Stimulated activated naive CD8-positive, alpha-beta T cell treated with anti-CD3 and anti-CD28 coated beads, Interleukin-15, Interleukin-2, amounts not matched to agents 100 ng/mL and 50 ng/mL, for 24 hours (primary cell): ENCODE measurements at regions not wholly inside any gene's neighbourhood (a gene's known extent, or its start where the extent isn't known, plus 50 kb on each side); places are given as distances from the start of the nearest gene placed in this dataset.
"Not testable (repeated sequence)": the region's sequence is repeated elsewhere in the genome, so short reads cannot be mapped to it uniquely, and the experiment has no call there.

Source experiments
- H3K27ac Mint-ChIP-seq: one replicate; pipeline ENCODE4 v1.8.0; 2021; ENCODE audit warnings: mild to moderate bottlenecking, mixed read lengths
- H3K27me3 Mint-ChIP-seq: one replicate; pipeline ENCODE4 v1.8.0; 2021; ENCODE audit warnings: mixed read lengths
- H3K36me3 Mint-ChIP-seq: one replicate; pipeline ENCODE4 v1.8.0; 2021; ENCODE audit warnings: low read depth, mixed read lengths
- H3K4me1 Mint-ChIP-seq: one replicate; pipeline ENCODE4 v1.8.0; 2021; ENCODE audit warnings: low read depth, mixed read lengths
- H3K4me3 Mint-ChIP-seq: one replicate; pipeline ENCODE4 v1.8.0; 2021; ENCODE audit warnings: mild to moderate bottlenecking, mixed read lengths
- H3K9me3 Mint-ChIP-seq: one replicate; pipeline ENCODE4 v1.8.0; 2021; ENCODE audit warnings: mixed read lengths

DNA sequence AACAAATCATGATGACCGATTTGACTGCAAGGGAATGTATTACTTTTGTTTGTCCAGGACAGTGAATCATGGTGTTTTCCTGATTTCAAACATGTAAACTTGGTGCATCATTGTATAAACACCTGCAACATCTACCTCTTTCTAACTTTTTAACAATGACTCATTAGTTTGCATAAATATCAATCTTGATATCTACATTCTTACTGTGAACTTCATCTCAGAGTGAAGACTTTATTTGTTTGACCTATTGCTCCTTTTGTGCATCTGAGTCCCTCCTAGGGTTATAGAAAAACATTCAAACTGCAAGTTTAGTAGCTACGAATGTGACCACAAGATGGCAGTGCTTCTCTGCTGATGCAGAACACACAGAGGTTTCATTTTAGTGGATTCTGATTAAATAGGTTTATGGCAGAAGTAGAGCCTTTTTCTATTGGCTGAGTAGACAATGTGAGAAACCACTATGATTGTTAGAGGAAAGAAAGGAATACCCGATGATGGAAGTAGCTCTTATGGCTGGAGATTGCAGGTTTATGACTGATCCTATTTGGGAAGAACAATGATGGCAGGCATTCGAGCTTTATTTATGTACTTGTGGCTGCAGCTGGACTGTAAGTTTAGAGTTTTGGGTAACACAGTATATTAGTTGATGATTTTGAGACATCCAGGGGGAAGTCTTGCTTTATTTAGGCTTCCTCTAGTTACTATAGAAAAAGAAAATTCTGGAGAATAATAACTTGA lies 244.2 kb upstream of the OR4E1 start:
- H3K36me3 Mint-ChIP-seq, result peaks cover 4% of the 10 kb centered on the region
- peak overlapping the region; percentile 74 for H3K27ac Mint-ChIP-seq
- peaks cover 82% of the 10 kb centered on the region for H3K4me1 Mint-ChIP-seq
- H3K4me3 Mint-ChIP-seq, result peak overlapping the region; percentile 79
- H3K9me3 Mint-ChIP-seq, result no peaks in the 10 kb centered on the region
- no peaks in the 10 kb centered on the region for H3K27me3 Mint-ChIP-seq

- H3K9me3 Mint-ChIP-seq, result no peaks in the 10 kb centered on the region
- H3K27me3 Mint-ChIP-seq, result no peaks in the 10 kb centered on the region
- no peaks in the 10 kb centered on the region for H3K36me3 Mint-ChIP-seq
- H3K4me3 Mint-ChIP-seq, result peak overlapping the region; percentile 48
- H3K27ac Mint-ChIP-seq, result peak overlapping the region; percentile 81
- peaks cover 75% of the 10 kb centered on the region for H3K4me1 Mint-ChIP-seq
Observed at GRCh38 chr14:21915826-21916225, 242.2 kb upstream of the OR4E1 start.

DNA sequence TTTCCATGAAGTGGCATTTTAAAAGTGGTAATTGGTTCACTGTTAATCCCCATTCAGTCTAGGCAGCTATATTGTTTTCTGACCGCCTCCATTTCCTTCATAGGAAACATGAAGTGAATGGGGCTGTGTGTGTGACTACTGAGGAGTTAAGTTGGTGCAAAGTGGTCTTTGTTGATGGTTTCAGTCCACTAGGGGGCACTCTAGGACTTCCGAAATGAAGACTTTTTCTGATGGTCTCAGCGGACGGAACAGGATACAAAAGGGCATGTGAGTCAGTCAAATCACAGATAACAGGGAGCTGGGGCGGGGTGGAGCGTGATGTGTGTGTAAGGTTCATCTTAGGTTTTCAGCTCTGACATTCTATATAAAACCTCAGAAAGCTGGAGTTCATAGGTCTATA lies 240.1 kb upstream of the OR4E1 start:
- Mint-ChIP-seq H3K36me3 (no peaks in the 10 kb centered on the region), H3K9me3 (no peaks in the 10 kb centered on the region), H3K27me3 (no peaks in the 10 kb centered on the region), H3K27ac (peak overlapping the region; percentile 81), H3K4me1 (peaks cover 60% of the 10 kb centered on the region), H3K4me3 (peak overlapping the region; percentile 73)

- peak overlapping the region; percentile 37 for H3K4me3 Mint-ChIP-seq
- H3K27me3 Mint-ChIP-seq, result no peaks in the 10 kb centered on the region
- H3K9me3 Mint-ChIP-seq, result no peaks in the 10 kb centered on the region
- peaks cover 47% of the 10 kb centered on the region for H3K4me1 Mint-ChIP-seq
- peak overlapping the region; percentile 67 for H3K27ac Mint-ChIP-seq
- no peaks in the 10 kb centered on the region for H3K36me3 Mint-ChIP-seq
Observed at GRCh38 chr14:21912367-21912766, 238.7 kb upstream of the OR4E1 start.

GRCh38 chr14:21911877-21912276 lies 238.3 kb upstream of the OR4E1 start:
- Mint-ChIP-seq H3K36me3 (no peaks in the 10 kb centered on the region), H3K4me3 (no peak overlapping the region), H3K27ac (peak overlapping the region; percentile 15), H3K9me3 (no peaks in the 10 kb centered on the region), H3K4me1 (peaks cover 42% of the 10 kb centered on the region), H3K27me3 (no peaks in the 10 kb centered on the region)

GRCh38 chr14:21910260-21910659 lies 236.6 kb upstream of the OR4E1 start:
- Mint-ChIP-seq H3K27me3 (no peaks in the 10 kb centered on the region), H3K27ac (no peak overlapping the region), H3K36me3 (no peaks in the 10 kb centered on the region), H3K4me1 (peaks cover 27% of the 10 kb centered on the region), H3K4me3 (no peak overlapping the region), H3K9me3 (no peaks in the 10 kb centered on the region)

DNA sequence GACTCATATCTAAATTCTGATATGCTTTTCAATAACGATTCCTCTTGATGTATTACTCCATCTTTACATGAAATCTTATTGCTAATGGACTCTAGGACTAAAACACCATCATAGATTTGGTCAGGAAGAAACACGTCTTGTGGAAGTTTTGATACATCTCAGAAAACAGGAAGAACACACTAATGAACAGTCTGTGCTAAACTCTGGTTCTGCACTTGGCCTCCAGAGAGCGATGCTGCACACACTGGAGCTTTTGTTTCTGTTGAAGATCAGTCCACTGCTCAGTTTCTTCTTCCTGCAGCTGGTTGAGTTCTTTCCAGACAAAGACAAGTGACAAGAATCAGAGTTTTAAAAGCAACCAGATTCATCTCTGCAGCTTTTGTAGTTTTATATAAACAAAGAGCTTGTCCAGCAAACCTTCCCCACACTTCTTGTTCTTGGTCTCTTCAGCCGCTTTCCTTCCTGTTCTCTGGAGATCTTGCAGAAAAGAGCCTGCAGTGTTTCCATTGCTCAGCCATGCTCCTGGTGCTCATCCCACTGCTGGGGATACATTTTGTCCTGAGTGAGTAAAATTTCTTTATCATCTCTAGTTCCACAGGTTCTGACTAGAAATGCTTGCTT lies 229.1 kb upstream of the OR4E1 start:
- Mint-ChIP-seq H3K4me1 (peaks cover 13% of the 10 kb centered on the region), H3K9me3 (no peaks in the 10 kb centered on the region), H3K27me3 (no peaks in the 10 kb centered on the region), H3K4me3 (peak overlapping the region; percentile 69), H3K36me3 (no peaks in the 10 kb centered on the region), H3K27ac (peak overlapping the region; percentile 52)

DNA sequence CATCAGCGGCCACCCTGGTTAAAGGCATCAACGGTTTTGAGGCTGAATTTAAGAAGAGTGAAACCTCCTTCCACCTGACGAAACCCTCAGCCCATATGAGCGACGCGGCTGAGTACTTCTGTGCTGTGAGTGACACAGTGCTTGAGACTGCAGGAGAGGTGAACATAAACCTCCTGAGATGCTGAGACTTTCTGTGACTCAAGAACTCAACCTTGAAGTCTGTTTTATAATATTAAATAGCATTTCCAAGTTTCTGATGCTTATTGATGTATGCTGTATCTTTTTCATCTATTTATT lies 221.2 kb upstream of the OR4E1 start:
- not testable (repeated sequence) for H3K9me3 Mint-ChIP-seq, H3K27me3 Mint-ChIP-seq, H3K36me3 Mint-ChIP-seq, H3K27ac Mint-ChIP-seq
- H3K4me1 Mint-ChIP-seq, result peaks cover 16% of the 10 kb centered on the region
- H3K4me3 Mint-ChIP-seq, result peak overlapping the region; percentile 80

DNA sequence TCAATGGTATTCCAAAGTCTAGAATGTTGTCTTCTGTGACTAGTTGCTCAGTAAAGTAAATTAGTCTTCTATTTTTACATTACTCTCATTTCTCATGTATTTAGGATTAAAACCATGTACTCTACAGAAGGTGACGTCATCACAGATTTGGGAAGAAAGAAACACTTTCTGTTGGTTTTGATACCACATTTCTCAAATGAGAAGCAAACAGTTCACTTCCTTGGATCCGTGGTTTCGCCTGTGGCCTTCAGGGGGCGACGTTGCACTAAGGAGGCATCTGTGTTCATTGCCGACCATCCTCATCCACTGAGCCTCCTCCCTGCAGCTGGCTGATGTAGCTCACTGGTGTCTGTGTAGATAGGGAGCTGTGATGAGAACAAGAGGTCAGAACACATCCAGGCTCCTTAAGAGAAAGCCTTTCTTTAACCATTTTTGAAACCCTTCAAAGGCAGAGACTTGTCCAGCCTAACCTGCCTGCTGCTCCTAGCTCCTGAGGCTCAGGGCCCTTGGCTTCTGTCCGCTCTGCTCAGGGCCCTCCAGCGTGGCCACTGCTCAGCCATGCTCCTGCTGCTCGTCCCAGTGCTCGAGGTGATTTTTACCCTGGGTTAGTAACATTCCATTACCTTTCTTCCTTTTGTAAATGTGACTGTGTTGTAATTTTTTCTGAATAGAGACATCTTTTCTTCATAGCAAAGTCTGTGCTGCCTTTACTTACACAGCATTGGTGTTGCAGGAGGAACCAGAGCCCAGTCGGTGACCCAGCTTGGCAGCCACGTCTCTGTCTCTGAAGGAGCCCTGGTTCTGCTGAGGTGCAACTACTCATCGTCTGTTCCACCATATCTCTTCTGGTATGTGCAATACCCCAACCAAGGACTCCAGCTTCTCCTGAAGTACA lies 220.6 kb upstream of the OR4E1 start:
- no peaks in the 10 kb centered on the region for H3K9me3 Mint-ChIP-seq
- H3K36me3 Mint-ChIP-seq, result no peaks in the 10 kb centered on the region
- H3K27ac Mint-ChIP-seq, result peak overlapping the region; percentile 85
- peaks cover 16% of the 10 kb centered on the region for H3K4me1 Mint-ChIP-seq
- H3K27me3 Mint-ChIP-seq, result no peaks in the 10 kb centered on the region
- peak overlapping the region; percentile 80 for H3K4me3 Mint-ChIP-seq

- H3K27ac Mint-ChIP-seq, result no peak overlapping the region
- H3K27me3 Mint-ChIP-seq, result no peaks in the 10 kb centered on the region
- no peaks in the 10 kb centered on the region for H3K9me3 Mint-ChIP-seq
- H3K36me3 Mint-ChIP-seq, result no peaks in the 10 kb centered on the region
- no peak overlapping the region for H3K4me3 Mint-ChIP-seq
- peaks cover 27% of the 10 kb centered on the region for H3K4me1 Mint-ChIP-seq
Observed at GRCh38 chr14:21891921-21892320, 218.3 kb upstream of the OR4E1 start.

DNA sequence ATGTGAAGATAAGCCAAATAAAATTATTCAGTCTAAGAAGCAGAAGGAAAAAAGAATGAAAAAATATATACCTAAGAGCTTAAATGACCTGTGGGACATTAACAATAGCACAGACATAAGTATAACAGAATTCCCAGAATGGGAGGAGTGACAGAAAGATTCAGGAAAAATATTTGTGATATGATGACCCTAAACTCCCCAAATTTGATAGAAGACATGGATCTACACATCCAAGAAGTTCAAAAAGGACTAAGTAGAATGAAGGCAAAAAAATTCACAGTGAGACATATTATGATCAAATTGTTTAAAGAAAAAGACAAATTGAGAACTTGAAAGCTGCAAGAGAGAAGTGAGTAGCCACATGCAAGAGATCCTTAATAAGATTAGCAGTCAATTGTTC lies 211.4 kb upstream of the OR4E1 start:
- Mint-ChIP-seq H3K27ac (no peak overlapping the region), H3K4me1 (peaks cover 18% of the 10 kb centered on the region), H3K9me3 (peaks cover 6% of the 10 kb centered on the region), H3K4me3 (no peak overlapping the region), H3K27me3 (no peaks in the 10 kb centered on the region), H3K36me3 (no peaks in the 10 kb centered on the region)

GRCh38 chr14:21882226-21882625 lies 208.6 kb upstream of the OR4E1 start:
- peaks cover 6% of the 10 kb centered on the region for H3K9me3 Mint-ChIP-seq
- H3K4me3 Mint-ChIP-seq, result no peak overlapping the region
- H3K27ac Mint-ChIP-seq, result no peak overlapping the region
- no peaks in the 10 kb centered on the region for H3K27me3 Mint-ChIP-seq
- H3K36me3 Mint-ChIP-seq, result no peaks in the 10 kb centered on the region
- H3K4me1 Mint-ChIP-seq, result peaks cover 8% of the 10 kb centered on the region

GRCh38 chr14:21880918-21881317 lies 207.3 kb upstream of the OR4E1 start:
- H3K27me3 Mint-ChIP-seq, result no peaks in the 10 kb centered on the region
- H3K4me3 Mint-ChIP-seq, result no peak overlapping the region
- peaks cover 7% of the 10 kb centered on the region for H3K4me1 Mint-ChIP-seq
- peaks cover 6% of the 10 kb centered on the region for H3K9me3 Mint-ChIP-seq
- H3K36me3 Mint-ChIP-seq, result no peaks in the 10 kb centered on the region
- no peak overlapping the region for H3K27ac Mint-ChIP-seq

DNA sequence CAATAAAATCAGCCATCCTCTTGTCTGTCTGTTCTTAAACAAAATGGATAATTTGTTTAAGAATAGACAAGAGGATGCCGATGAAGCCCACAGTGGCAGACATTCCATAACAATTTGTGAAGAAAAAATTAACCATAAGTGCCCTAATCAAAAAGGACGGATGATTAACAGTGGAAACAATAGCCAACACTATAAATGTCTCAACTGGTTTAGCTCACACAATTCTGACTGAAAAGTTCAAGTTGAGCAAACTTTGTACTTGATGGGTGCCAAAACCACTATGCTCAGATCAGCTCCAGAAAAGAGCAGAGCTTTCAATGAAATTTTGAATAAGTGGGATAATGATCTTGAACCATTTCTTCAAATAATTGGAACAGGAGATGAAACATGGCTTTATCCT lies 202.2 kb upstream of the OR4E1 start:
- H3K4me1 Mint-ChIP-seq, result peaks cover 34% of the 10 kb centered on the region
- no peaks in the 10 kb centered on the region for H3K36me3 Mint-ChIP-seq
- H3K9me3 Mint-ChIP-seq, result no peaks in the 10 kb centered on the region
- no peak overlapping the region for H3K4me3 Mint-ChIP-seq
- H3K27ac Mint-ChIP-seq, result no peak overlapping the region
- H3K27me3 Mint-ChIP-seq, result no peaks in the 10 kb centered on the region

DNA sequence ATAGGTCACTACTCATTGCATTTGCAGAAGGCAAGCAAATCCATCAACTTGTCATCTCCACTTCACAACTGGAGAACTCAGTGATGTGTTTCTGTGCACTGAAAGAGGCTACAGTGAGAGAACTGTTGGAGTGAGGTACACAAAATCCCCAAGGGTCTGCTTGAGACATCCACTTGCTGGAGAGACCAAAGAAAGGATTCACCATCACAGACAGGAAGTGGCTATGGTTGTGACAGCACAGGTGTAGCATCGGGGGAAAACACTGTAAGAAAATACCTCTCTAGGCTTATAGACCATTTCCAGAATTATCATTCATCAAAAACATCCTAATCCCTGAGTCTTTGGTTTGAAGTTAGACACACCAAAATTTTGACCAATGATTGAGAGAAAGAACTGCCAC lies 201.3 kb upstream of the OR4E1 start:
- Mint-ChIP-seq H3K27me3 (no peaks in the 10 kb centered on the region), H3K9me3 (no peaks in the 10 kb centered on the region), H3K27ac (no peak overlapping the region), H3K4me3 (no peak overlapping the region), H3K36me3 (no peaks in the 10 kb centered on the region), H3K4me1 (peaks cover 36% of the 10 kb centered on the region)
